NB4 (cell line): ENCODE measurements at regions not wholly inside any gene's neighbourhood (a gene's known extent, or its start where the extent isn't known, plus 50 kb on each side); places are given as distances from the start of the nearest gene placed in this dataset.

Experiments
- CTCF ChIP-seq: IDR thresholded peaks from one replicate; pipeline ENCODE4 v1.5.1; 2012; ENCODE audit warnings: low read depth, low read length
- POLR2A ChIP-seq: IDR thresholded peaks from 2 replicates; pipeline ENCODE4 v1.6.1; 2011; ENCODE audit warnings: mild to moderate bottlenecking; ENCODE audit not compliant: insufficient read length; ENCODE audit errors: extremely low read depth

- TF ChIP-seq POLR2A (no peak), CTCF (no peak)
Observed at GRCh38 chrX:34483980-34484379, 173.1 kb downstream of the TMEM47 start.
